Gastrocnemius medialis (tissue), 4 donors: ENCODE measurements at regions not wholly inside any gene's neighbourhood (a gene's known extent, or its start where the extent isn't known, plus 50 kb on each side); places are given as distances from the start of the nearest gene placed in this dataset.

Source experiments
- POLR2A ChIP-seq, 2 donors: fragments of 450-650 bp; IDR thresholded peaks; one replicate each; pipeline ENCODE4 v1.6.1; 2017; ENCODE audit warnings: antibody characterized with exemption in 2 of 2, mild to moderate bottlenecking in 2 of 2, moderate library complexity in 2 of 2
- TF ChIP-seq, protein P1 (sequence below), 5 experiments: fragments of 450-650 bp in 3 of 5; fragments of 200-600 bp in 2 of 5; sonication (generic) in 2 of 5; IDR thresholded peaks in 4 of 5; conservative IDR thresholded peaks in 1 of 5; 1 replicate in 4 of 5; 2 replicates in 1 of 5; pipeline ENCODE4 v1.5.1; 2016 to 2019; ENCODE audit warnings: antibody characterized with exemption in 5 of 5, mild to moderate bottlenecking in 3 of 5, moderate library complexity in 3 of 5

- no peak for TF ChIP-seq POLR2A (IDR thresholded peaks at IDR 0.05)
- TF ChIP-seq, protein P1, sequence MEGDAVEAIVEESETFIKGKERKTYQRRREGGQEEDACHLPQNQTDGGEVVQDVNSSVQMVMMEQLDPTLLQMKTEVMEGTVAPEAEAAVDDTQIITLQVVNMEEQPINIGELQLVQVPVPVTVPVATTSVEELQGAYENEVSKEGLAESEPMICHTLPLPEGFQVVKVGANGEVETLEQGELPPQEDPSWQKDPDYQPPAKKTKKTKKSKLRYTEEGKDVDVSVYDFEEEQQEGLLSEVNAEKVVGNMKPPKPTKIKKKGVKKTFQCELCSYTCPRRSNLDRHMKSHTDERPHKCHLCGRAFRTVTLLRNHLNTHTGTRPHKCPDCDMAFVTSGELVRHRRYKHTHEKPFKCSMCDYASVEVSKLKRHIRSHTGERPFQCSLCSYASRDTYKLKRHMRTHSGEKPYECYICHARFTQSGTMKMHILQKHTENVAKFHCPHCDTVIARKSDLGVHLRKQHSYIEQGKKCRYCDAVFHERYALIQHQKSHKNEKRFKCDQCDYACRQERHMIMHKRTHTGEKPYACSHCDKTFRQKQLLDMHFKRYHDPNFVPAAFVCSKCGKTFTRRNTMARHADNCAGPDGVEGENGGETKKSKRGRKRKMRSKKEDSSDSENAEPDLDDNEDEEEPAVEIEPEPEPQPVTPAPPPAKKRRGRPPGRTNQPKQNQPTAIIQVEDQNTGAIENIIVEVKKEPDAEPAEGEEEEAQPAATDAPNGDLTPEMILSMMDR (IDR thresholded peaks at IDR 0.05 in 4 of 5, conservative IDR thresholded peaks at IDR 0.05 in 1 of 5), result no peak
Observed at GRCh38 chr4:60042231-60042652, 1157.9 kb upstream of the ADGRL3 start.
